ENCODE measurements at regions not wholly inside any gene's neighbourhood (a gene's known extent, or its start where the extent isn't known, plus 50 kb on each side); places are given as distances from the start of the nearest gene placed in this dataset.

GRCh38 chr1:201645956-201646355 is 107.0 kb downstream of the NAV1 start:
- H3K27me3 ChIP-seq, result no peaks in the 10 kb centered on the region
- no peak for TF ChIP-seq POLR2A (IDR thresholded peaks at IDR 0.05)
- no peak for TF ChIP-seq CTCF (IDR thresholded peaks at IDR 0.05)
- H3K9me3 ChIP-seq, result no peaks in the 10 kb centered on the region
- H3K36me3 ChIP-seq, result no peaks in the 10 kb centered on the region
- H3K27ac ChIP-seq, result no peak overlapping the region
- H3K4me1 ChIP-seq, result peaks cover 15 to 16% of the 10 kb centered on the region in 2 donors
- no peak overlapping the region for H3K4me3 ChIP-seq (replicated peaks in 1 of 3)
- intact Hi-C loops (cut with DNase I), result loop anchor here (5.0 kb wide), 1 partner anchor 34 kb away; no protein-coding TSS in a partner anchor
- 83 to 85% methylated on average over 3 of the region's 3 CpGs for WGBS, 2 donors
- no peak for DNase-seq

- Histone ChIP-seq H3K9me3 (no peaks in the 10 kb centered on the region), H3K27me3 (no peaks in the 10 kb centered on the region), H3K27ac (no peak overlapping the region), H3K4me1 (peaks cover 21% of the 10 kb centered on the region in 2 donors), H3K36me3 (no peaks in the 10 kb centered on the region), H3K4me3 (replicated peaks in 1 of 3) (no peak overlapping the region)
- intact Hi-C loops (cut with DNase I), result loop anchor here (5.0 kb wide), 1 partner anchor 34 kb away; no protein-coding TSS in a partner anchor
- no peak for TF ChIP-seq POLR2A (IDR thresholded peaks at IDR 0.05)
- TF ChIP-seq CTCF (IDR thresholded peaks at IDR 0.05), result no peak
- 84 to 86% methylated on average over 8 of the region's 8 CpGs for WGBS, 2 donors
- DNase-seq, result no peak
These were observed 107.6 kb downstream of the NAV1 start for GRCh38 chr1:201646411-201647022.

- peaks cover 23 to 27% of the 10 kb centered on the region in 2 donors for H3K4me1 ChIP-seq
- H3K27ac ChIP-seq, result peak overlapping the region in 1 of 3 donors; percentile 96
- no peaks in the 10 kb centered on the region for H3K9me3 ChIP-seq
- no peak for DNase-seq
- H3K27me3 ChIP-seq, result no peaks in the 10 kb centered on the region
- TF ChIP-seq CTCF (IDR thresholded peaks at IDR 0.05), result no peak
- no peak for TF ChIP-seq POLR2A (IDR thresholded peaks at IDR 0.05)
- intact Hi-C loops (cut with DNase I), result loop anchor here (5.0 kb wide), 1 partner anchor 35 kb away; no protein-coding TSS in a partner anchor
- H3K4me3 ChIP-seq (replicated peaks in 1 of 3), result no peak overlapping the region
- no peaks in the 10 kb centered on the region for H3K36me3 ChIP-seq
These were observed 108.2 kb downstream of the NAV1 start for GRCh38 chr1:201647094-201647493.

- H3K4me3 ChIP-seq (replicated peaks in 1 of 3), result peak overlapping the region in 2 of 3 donors; percentile 30 to 58
- H3K36me3 ChIP-seq, result no peaks in the 10 kb centered on the region
- peak overlapping the region in 1 of 3 donors; percentile 96 for H3K27ac ChIP-seq
- H3K4me1 ChIP-seq, result peaks cover 23 to 31% of the 10 kb centered on the region in 2 donors
- WGBS, 2 donors, result 22 to 36% methylated on average over 17 of the region's 17 CpGs
- H3K27me3 ChIP-seq, result no peaks in the 10 kb centered on the region
- no peak for DNase-seq
- intact Hi-C loops (cut with DNase I), result loop anchor here (5.0 kb wide), 1 partner anchor 35 kb away; no protein-coding TSS in a partner anchor
- no peaks in the 10 kb centered on the region for H3K9me3 ChIP-seq
- TF ChIP-seq POLR2A (IDR thresholded peaks at IDR 0.05) (no peak), CTCF (IDR thresholded peaks at IDR 0.05) (no peak)
These were observed 108.8 kb downstream of the NAV1 start for GRCh38 chr1:201647722-201648065.

GRCh38 chr1:201648066-201648906 is 109.4 kb downstream of the NAV1 start:
- peak; percentile 77 to 79 for DNase-seq
- 1 to 3% methylated on average over 56 to 58 of the region's 81 CpGs for WGBS, 2 donors
- peaks cover 28 to 33% of the 10 kb centered on the region in 2 donors for H3K4me1 ChIP-seq
- H3K27ac ChIP-seq, result peak overlapping the region; percentile 16 to 96 (median 50)
- H3K36me3 ChIP-seq, result no peaks in the 10 kb centered on the region
- no peaks in the 10 kb centered on the region for H3K9me3 ChIP-seq
- TF ChIP-seq CTCF (IDR thresholded peaks at IDR 0.05), result no peak
- peak in 1 of 2 donors; percentile 57 for TF ChIP-seq POLR2A (IDR thresholded peaks at IDR 0.05)
- no peaks in the 10 kb centered on the region for H3K27me3 ChIP-seq
- peak overlapping the region in 2 of 3 donors; percentile 30 to 58 for H3K4me3 ChIP-seq (replicated peaks in 1 of 3)
- intact Hi-C loops (cut with DNase I), result loop anchor here (5.0 kb wide), 1 partner anchor 36 kb away; no protein-coding TSS in a partner anchor

Measured in thyroid gland (tissue), 4 donors.